ENCODE measurements at regions not wholly inside any gene's neighbourhood (a gene's known extent, or its start where the extent isn't known, plus 50 kb on each side); places are given as distances from the start of the nearest gene placed in this dataset.

DNA sequence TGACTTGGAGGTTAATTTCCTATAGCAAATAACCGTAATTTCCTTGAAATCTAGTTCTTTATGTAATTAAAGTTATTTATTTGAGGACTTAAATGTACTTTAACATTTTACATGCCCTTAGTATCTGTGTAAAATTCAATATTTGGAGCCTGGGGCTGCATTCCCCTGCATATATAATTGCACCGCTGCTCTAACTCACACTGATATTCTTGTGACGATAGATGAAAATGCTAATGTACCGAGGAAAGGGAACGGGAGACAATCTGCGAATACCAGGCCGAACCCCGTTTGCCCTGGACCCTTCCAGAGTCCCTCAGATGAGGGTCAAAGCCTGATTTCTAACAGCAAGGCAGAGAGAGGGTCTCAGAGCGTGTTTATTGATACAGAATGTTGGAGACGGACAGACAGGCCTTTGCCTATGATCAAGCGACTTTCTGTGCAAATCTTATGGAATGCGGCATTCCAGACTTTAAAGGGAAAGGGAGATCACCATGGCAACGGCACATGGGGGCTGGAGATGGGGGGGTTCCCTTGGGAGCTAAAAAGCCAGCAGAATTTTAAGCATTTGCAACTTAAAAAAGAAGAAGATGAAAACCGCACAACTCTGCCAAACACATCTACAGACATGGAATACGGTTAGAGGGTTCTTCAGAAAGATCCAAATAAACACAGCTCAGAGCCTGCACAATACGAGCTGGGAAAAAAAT, 57.6 kb upstream of the TWIST2 start:
- no peak for DNase-seq (ENCODE audit: low read depth)

DNA sequence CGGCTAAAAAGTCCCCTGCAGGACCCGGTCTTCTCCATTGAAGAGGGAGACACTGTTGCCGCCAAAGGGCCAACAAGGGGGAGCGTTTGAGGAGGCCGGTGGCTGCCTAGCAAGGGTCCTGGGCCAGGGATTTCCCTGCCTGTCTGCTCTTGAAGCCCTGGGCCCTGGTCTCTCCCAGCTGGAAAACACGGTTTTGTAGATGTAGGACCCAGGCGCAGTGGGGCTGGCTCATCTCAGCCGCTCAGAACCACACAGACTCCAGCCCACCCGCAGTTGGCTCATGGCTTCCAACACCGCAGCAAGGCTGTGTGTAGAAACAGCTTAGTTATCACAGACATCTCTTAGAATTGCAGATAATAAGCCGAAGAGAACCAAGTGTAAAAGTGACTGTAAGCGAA, 57.1 kb upstream of the TWIST2 start:
- DNase-seq (ENCODE audit: low read depth), result no peak

DNA sequence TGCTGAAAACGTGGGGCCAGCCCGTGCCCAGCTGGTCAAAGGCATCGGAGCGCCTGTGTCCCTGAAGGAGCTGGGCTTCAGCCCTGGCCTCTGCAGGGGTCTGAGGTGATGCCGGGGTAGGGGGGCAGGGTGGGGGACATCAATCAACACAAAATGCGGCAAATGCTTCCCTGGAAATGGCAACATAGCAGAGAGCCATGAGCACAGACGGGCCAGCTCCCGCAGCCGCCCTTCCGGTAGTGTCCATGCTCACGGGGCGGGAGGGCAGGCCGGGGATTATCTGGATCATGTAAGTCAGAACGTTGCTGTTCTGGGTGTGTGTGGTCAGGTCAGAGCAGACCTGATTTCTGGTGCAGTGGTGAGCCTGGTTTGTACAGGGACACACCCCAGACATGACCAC, 56.5 kb upstream of the TWIST2 start:
- DNase-seq (ENCODE audit: low read depth), result no peak

DNA sequence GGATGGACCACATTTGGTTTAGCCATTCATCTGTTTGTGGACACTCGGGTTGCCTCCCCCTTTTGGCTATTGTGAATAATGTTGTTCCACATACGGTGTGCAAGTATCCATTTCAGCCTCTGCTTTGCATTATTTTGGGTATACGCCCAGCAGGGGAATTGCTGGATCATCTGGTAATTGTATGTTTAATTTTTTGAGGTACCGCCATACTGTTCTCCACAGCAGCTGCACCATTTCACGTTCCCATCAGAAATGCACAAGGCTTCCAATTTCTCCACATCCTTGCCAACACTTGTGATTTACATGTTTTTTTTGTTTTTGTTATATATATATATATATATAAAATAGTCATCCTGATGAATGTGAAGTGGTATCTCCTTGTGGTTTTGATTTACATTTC, 54.6 kb upstream of the TWIST2 start:
- DNase-seq (ENCODE audit: low read depth), result no peak

DNA sequence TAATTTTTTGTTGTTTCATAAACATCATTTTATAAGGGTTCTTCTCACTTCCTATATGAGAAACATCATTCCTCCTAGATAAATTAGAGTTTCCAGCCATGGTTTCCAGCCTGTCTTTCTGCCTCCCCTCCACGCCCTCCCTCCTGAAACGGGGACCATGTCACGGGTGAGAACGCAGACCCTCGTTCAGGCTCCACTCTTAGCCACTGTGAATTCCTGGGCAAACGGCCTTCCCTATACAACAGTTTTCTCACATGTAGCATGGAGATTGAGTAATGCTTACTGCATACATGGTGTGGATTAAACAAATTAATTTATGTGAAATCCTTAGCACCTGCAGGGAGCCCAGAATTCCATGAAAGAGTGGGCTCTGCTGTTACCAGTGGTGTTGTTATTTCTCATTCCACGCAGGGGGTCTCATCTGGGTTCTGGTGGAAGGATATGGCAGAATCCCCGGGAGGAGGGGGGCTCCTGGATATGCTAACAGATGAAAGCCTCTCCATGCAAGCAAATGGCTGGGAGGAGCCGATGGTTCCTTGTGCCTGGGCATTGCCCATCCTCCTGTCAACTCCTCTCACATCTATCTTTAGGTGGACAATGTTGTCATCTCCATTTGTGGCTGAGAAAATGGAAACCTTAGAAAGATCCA, 54.0 kb upstream of the TWIST2 start:
- no peak for DNase-seq (ENCODE audit: low read depth)

DNA sequence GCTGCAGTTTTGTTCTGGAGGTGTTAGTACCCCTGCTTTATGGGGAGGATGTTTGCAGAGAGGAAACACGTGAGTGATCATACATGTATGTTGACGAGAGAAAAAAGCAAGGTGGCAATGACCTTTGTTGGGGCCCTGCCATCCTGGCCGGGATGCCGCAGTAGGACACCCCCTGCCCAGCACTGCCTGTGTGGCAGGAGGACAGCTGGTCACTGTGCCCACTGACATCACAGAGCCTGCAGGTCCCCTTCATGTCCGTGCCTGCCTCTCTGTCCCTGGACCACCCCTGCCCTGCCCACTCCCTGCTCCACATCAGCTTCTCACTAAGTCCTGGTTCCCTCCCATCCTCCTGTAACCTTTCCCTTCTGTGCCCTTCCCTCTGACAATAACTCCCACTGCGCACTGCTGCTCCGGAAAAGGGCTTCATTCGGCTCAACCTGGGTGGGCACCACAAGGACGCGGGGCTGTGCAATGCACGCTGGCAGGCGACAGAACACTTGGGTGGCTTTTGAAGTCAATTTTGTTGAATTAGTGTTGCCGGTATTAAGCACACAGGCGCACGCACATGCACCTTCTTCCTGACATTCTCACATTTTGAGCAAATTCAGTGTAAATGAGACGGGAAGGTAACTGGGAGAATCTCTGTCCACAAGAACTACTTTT, 51.5 kb upstream of the TWIST2 start:
- no peak for DNase-seq (ENCODE audit: low read depth)

DNA sequence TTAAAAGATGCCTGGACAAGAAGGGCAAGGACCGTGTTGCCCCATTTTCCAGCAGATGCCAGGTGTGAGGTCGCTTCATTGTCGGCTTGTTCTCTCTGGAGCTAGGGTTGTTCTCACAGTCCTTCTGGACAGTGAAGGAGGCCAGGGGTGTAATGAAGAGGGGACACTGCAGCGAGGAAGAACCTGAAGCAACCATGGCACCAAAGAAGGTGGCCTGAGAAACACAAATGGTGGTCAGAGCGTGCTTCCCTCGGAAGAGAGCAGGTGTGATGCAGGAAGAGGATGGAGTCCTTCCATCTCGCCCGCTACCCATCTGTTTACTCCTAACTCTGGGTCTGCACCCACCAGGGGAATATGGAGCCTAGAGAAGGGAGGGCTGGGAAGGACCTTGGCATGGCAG, 50.3 kb upstream of the TWIST2 start:
- no peak for DNase-seq (ENCODE audit: low read depth)
